Superior temporal gyrus (tissue), 1 donor: ENCODE measurements at regions not wholly inside any gene's neighbourhood (a gene's known extent, or its start where the extent isn't known, plus 50 kb on each side); places are given as distances from the start of the nearest gene placed in this dataset.

Source experiments
- DNase-seq: peaks from one replicate; pipeline ENCODE4 v3.0.0-alpha.2; 2016; ENCODE audit errors: extremely low spot score

DNA sequence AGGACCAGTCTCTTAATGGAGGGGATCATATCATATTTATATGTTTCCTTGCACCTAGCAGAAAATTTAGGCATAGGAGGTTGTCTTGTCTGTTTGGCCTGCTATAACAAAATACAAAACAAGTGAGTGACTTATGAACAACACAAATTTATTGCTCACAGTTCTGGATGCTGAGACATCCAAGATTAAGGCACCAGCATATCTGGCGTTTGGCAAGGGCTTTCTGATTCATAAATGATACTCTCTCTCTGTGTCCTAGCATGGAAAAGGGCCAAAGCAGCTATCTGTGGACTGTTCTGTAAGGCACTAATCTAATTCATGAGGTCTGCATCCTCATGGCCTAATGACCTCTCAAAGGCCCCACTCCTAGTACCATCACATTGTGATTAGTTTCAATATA, 683.0 kb downstream of the NR2F2 start:
- DNase-seq: no peak

GRCh38 chr15:97014001-97014400, 683.5 kb downstream of the NR2F2 start:
- DNase-seq: no peak

DNA sequence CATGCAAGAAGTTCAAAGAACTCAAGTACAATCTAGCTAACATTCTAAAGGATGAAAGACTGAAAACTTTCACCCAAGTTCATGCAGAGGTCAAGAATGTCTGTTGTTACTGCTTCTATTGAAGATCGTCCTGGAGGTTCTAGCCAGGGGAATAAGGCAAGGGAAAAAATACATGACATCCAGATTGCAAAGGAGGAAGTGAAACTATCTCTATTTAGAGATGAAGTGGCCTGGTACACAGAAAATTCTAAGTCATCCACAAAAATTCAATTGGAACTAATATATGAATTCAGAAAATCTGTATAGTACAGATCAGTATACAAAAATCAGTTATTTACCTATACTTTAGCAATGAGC, 693.0 kb downstream of the NR2F2 start:
- DNase-seq: no peak

DNA sequence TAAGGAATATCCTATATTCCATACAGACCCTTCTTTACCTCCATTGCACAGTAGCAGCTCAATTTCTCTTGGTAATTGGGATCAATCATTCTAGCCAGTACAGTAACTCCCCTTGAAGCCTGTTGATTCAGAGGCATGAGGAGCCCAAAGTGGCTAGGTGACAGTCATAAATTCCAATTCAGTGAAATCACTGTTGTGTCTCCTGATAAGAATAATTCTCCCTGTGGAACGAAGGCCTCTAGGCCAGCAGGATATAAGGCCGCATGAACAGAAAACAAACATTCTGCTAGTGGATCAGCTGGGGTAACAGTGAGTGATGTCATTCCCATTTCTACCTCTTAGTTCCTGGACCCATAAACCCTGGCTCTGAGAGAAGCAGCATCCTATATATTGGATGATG, 696.3 kb downstream of the NR2F2 start:
- DNase-seq: no peak

- DNase-seq: no peak
Measured at GRCh38 chr15:97027772-97028171, 697.3 kb downstream of the NR2F2 start.

- DNase-seq: no peak
Measured at GRCh38 chr15:97030251-97030650, 699.8 kb downstream of the NR2F2 start.

GRCh38 chr15:97036301-97036700, 705.8 kb downstream of the NR2F2 start:
- no peak for DNase-seq

GRCh38 chr15:97037080-97037479, 706.6 kb downstream of the NR2F2 start:
- DNase-seq: no peak

GRCh38 chr15:97045666-97046421, 715.3 kb downstream of the NR2F2 start:
- DNase-seq: no peak

DNA sequence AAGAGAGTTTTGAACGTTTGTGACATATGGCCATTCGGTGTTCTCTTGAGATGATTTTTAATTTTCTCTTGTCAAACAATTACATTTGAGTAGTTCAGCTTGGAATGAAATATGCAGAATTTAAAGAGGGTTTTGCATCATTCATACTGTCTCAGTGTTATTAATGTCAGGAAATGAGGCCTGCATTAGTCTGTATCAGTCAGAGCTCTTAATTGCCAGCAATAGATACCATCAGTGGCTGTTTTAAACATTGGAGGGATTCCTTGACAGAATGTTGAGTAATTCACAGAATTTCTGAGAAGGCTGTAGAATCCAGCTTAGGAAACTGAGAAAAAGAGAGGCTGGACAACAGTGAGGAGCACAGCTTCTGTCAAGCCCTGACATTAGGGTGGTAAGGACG, 722.0 kb downstream of the NR2F2 start:
- DNase-seq: no peak

GRCh38 chr15:97053635-97054034, 723.1 kb downstream of the NR2F2 start:
- no peak for DNase-seq

- DNase-seq: no peak
Measured at GRCh38 chr15:97057503-97057902, 727.0 kb downstream of the NR2F2 start.

DNA sequence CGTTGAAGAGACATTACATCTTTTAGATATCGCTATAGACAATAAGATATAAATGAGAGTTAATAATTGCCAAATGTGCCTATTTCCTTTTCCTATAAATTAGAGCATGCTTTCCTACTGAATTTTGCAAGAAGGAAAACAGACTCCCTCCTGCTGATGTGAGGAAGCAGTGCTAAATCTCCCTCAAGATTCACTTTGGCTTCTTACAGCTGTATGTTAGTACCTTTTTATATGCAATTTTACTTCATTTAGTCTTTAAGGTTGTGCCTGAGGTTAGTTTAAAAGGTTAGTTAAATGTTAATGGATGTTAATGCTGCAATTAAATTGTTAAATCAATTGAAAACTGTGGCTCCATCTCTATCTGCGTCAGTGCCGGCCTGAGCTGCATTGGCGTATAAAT, 728.8 kb downstream of the NR2F2 start:
- DNase-seq: no peak

GRCh38 chr15:97061392-97061791, 730.9 kb downstream of the NR2F2 start:
- no peak for DNase-seq

- DNase-seq: no peak
Measured at GRCh38 chr15:97071668-97072067, 741.2 kb downstream of the NR2F2 start.

GRCh38 chr15:97072545-97072944, 742.0 kb downstream of the NR2F2 start:
- no peak for DNase-seq

DNA sequence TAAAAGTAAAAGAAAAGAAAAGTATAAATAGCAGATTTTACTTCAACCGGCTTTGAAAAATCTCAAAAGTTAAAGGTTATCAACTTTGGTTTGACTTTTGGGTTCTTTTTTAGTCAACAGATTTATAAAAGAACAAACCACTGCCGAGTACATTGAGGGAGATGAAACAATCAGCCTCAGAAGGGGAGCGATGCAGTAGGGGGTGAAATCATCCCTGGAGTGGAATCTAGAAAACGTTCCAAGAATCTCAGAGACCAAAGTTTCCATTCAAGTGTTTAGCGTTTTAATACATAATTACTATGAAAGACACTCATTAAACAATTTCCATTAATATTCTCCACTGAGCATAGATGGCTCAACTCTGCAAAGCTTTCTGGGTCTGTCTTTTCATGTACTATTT, 745.5 kb downstream of the NR2F2 start:
- no peak for DNase-seq

DNA sequence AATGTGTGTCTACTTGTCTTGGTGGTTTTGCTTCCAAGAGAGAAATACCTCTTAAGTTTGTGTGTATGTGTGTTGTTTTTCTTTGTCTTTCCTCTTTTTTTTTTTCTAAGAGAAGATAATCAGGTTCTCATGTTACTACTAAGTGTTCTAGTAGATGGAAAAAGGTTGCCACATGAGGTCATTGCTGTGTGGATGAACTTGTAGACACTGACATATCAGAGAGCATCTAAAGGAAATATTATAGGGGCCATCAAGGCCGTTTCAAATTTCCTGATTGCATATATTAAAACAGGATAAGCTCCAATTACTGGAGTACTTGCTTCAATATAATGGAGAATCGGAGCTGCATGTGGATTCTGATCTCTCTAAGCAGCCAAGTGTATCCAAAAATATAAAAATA, 747.5 kb downstream of the NR2F2 start:
- DNase-seq: no peak

DNA sequence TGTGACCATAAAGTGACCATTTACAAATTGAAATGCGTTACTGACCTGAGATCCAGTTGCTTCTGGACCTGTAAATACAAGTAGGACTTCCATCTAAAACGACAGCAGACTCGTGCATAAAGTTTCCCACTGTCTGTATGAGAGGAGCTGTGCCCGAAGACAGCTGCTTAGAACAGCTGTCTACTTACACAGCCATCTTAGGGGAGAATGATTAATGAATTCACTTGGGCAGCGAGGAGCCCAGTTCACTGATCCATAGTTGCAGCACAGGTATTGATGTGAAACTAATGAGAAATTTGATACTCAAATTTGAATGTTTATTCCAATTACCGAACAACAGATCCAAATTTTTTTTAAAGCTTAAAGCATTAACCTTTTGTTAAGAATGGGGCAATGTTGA, 748.1 kb downstream of the NR2F2 start:
- no peak for DNase-seq

- DNase-seq: no peak
Measured at GRCh38 chr15:97081666-97082226, 751.2 kb downstream of the NR2F2 start.

DNA sequence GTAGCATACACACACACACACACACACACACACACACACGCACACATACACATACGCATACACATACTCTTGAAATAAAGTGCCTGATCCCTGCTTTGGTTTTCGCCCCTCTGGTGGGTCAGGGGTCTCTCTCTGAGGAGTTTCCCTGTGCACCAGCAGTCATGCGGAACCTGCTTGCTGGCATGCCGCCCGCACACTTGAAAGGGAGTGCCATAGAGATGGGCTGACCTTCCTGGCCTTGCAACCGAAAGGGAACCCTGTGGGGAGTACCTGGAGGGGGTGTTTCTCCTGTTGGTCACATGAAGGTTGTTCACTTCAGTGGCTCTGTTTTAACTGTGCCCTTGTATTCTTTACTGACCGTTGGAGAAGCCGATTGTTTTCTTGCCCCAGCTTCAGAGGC, 752.3 kb downstream of the NR2F2 start:
- no peak for DNase-seq

DNA sequence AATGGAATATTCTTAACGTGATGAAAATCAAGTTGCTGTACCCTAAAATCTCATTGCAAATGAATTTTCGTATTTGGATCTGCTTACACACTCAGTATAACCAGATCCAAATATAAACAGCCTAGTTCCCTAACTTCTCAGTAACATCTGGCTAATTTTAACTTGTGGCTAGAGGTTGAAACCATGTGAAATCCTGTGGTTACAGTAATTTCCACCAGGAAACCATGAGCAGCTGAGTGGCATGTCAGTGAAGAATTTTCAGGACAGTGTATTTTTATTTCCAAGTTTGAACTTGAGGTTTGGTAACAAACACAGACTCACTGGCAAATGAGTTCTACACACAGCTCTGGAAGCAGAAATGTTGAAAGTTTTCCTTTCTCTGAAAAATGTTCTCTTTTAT, 754.1 kb downstream of the NR2F2 start:
- DNase-seq: no peak

GRCh38 chr15:97085731-97086130, 755.2 kb downstream of the NR2F2 start:
- no peak for DNase-seq
